ENCODE measurements at regions not wholly inside any gene's neighbourhood (a gene's known extent, or its start where the extent isn't known, plus 50 kb on each side); places are given as distances from the start of the nearest gene placed in this dataset.
"Not testable (repeated sequence)": the region's sequence is repeated elsewhere in the genome, so short reads cannot be mapped to it uniquely, and the experiment has no call there.

GRCh38 chrX:122303761-122304160 is 880.3 kb upstream of the GRIA3 start:
- DNase-seq (ENCODE audit: low read depth): no peak

GRCh38 chrX:122344816-122345215 is 839.3 kb upstream of the GRIA3 start:
- DNase-seq (ENCODE audit: low read depth): no peak

- no peak for DNase-seq (ENCODE audit: low read depth)
These were observed 820.8 kb upstream of the GRIA3 start for GRCh38 chrX:122363112-122363795.

- not testable (repeated sequence) for DNase-seq (ENCODE audit: low read depth)
These were observed 808.5 kb upstream of the GRIA3 start for GRCh38 chrX:122375533-122375932.

GRCh38 chrX:122389005-122389404 is 795.1 kb upstream of the GRIA3 start:
- no peak for DNase-seq (ENCODE audit: low read depth)

GRCh38 chrX:122418758-122419157 is 765.3 kb upstream of the GRIA3 start:
- no peak for DNase-seq (ENCODE audit: low read depth)

GRCh38 chrX:122421434-122422121 is 762.5 kb upstream of the GRIA3 start:
- no peak for DNase-seq (ENCODE audit: low read depth)

- DNase-seq (ENCODE audit: low read depth): no peak
These were observed 761.5 kb upstream of the GRIA3 start for GRCh38 chrX:122422547-122422946.

GRCh38 chrX:122434942-122435341 is 749.1 kb upstream of the GRIA3 start:
- no peak for DNase-seq (ENCODE audit: low read depth)

GRCh38 chrX:122439831-122440230 is 744.2 kb upstream of the GRIA3 start:
- DNase-seq (ENCODE audit: low read depth): no peak

- DNase-seq (ENCODE audit: low read depth): no peak
These were observed 743.2 kb upstream of the GRIA3 start for GRCh38 chrX:122440832-122441231.

GRCh38 chrX:122441451-122441850 is 742.6 kb upstream of the GRIA3 start:
- no peak for DNase-seq (ENCODE audit: low read depth)

GRCh38 chrX:122445466-122445865 is 738.6 kb upstream of the GRIA3 start:
- DNase-seq (ENCODE audit: low read depth): no peak

- no peak for DNase-seq (ENCODE audit: low read depth)
These were observed 719.7 kb upstream of the GRIA3 start for GRCh38 chrX:122464341-122464740.

- DNase-seq (ENCODE audit: low read depth): peak; percentile 37
These were observed 708.8 kb upstream of the GRIA3 start for GRCh38 chrX:122475306-122475705.

GRCh38 chrX:122500556-122500955 is 683.5 kb upstream of the GRIA3 start:
- no peak for DNase-seq (ENCODE audit: low read depth)

GRCh38 chrX:122501652-122502051 is 682.4 kb upstream of the GRIA3 start:
- DNase-seq (ENCODE audit: low read depth): no peak

GRCh38 chrX:122504026-122504425 is 680.1 kb upstream of the GRIA3 start:
- DNase-seq (ENCODE audit: low read depth): no peak

- DNase-seq (ENCODE audit: low read depth): no peak
These were observed 671.5 kb upstream of the GRIA3 start for GRCh38 chrX:122512561-122513072.

GRCh38 chrX:122517786-122518185 is 666.3 kb upstream of the GRIA3 start:
- DNase-seq (ENCODE audit: low read depth): no peak

- DNase-seq (ENCODE audit: low read depth): no peak
These were observed 638.3 kb upstream of the GRIA3 start for GRCh38 chrX:122545778-122546177.

GRCh38 chrX:122546269-122546668 is 637.8 kb upstream of the GRIA3 start:
- DNase-seq (ENCODE audit: low read depth): no peak

- no peak for DNase-seq (ENCODE audit: low read depth)
These were observed 631.7 kb upstream of the GRIA3 start for GRCh38 chrX:122552286-122552800.
